ENCODE measurements at regions not wholly inside any gene's neighbourhood (a gene's known extent, or its start where the extent isn't known, plus 50 kb on each side); places are given as distances from the start of the nearest gene placed in this dataset.

GRCh38 chr3:67290438-67290837 lies 292.3 kb downstream of the KBTBD8 start:
- no peak for DNase-seq

GRCh38 chr3:67291287-67292252 lies 293.5 kb downstream of the KBTBD8 start:
- DNase-seq, result peak; percentile 16 to 52

DNA sequence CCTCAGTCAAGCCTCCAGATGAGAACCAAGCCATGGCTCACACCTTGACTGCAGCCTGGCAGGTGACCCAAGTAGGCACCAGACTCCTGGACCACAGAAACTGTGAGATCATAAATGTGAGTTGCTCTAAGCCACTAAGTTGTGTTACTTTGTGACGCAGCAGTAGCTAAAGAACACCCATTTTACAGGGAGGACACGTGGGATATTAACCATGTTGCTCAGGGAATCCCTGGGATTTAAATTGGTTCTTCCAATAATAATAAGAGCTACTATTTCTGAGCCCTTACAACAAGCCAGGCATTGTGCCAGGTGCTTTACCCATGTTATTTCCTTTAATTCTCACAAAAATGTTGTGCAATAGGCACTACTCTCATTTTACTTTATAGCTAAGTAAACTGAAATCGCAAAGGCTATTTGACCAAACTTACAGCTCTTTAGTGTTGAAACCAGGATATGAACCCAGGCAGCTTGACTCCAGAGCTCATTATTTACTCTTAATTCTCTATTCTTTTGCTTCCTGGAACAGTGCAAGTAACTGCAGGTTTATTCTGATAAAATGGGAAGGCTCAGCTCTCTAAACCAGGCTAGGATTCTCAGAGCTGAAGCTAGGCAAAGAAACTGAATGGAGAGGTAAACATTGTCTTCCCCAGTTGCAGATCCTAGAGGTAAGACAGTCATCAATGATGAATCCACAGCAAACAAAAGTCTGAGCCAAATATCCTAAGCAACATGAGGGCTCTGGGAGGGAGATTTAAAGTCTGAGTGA lies 294.4 kb downstream of the KBTBD8 start:
- peak in 1 of 2 experiments; percentile 48 for DNase-seq

- no peak for DNase-seq
Measured at GRCh38 chr3:67294341-67294740, 296.2 kb downstream of the KBTBD8 start.

DNA sequence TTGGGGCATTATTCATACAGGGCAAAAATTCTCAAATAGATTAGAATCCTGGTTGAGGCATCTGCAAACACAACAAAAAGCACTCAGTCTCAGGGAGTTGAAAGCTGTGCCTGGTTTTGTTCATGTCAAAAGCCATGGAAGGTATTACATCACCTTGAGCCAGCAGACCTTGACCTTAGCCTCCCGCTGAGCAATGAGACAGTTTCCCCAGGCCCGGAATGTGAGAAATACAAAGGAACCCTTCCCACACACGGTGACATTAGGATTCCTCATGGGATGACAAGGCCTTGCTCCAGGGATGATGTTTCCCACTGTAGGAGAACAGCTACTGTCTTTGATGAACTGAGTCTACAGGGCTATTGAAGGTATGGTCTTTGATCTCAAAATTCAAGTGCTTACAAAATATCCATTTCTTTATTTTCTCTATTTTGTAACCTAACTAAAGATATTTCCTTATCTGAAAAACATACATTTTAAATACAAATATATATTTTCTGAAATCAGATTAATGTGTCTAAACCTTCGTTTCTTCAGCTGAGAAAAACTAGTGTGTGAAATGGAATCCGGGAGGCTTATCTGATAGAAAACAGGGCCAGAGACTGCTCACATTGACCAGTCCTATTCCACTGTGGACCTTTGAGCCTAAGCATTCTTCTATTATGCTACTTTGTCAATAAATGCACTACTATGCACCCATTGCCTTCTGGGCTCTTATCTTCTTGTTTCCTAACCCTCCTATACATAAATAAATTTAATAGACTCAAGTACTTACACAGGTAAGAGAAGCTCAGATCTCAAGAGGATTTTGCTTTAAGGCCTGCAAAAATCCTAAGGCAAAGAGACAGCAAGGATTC lies 298.2 kb downstream of the KBTBD8 start:
- DNase-seq, result no peak

DNA sequence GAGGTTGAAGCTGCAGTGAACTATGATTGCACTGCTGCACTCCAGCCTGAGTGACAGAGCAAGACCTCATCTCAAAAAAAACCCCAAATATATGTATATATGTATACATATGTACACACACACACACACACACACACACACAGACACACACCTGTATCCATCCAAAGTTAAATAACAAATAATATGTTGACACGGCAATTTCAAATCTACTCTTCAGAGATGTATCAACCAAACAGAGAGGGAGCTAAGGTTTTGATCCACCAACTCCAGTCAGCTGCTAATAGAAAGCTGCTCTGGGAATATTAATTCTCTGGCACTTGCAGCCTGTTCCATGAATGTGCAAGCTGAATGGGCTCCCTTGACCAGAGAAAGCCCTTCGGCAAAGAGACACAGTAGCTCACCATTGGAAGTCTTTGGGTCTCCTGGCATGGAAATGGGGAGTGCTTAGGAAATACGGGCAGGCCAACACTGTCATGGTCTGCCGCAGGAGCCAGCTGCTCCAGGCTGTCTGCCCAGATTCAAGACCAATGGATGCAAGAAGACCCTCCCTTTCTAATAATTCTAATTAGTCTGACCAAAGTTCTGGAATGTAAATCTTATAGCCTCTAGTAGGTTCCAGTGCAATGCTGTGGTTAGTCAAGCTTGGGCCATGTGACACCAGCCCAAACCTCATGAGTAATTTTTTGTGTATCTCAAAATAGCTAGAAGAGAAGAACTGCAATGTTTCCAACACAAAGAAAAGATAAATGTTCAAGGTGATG lies 299.8 kb downstream of the KBTBD8 start:
- no peak for DNase-seq

DNA sequence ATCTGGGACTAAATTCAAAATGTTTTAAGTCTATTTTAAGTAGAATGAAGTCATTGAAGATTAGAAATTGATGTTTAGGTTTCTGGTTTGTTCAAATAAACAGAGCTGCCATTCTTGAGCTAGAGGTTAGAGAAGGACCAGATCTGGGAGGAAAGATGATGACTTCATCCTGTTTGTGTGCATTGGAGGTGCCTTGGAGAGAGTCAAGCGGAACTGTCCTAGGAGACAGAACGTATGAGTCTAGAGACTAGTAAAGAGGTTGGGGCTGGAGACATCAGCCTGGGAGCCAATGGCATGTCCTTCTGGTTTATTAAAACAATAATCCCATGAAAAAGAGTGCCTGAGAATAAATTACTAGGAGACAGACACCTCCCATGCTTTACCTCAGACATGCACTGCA lies 303.4 kb downstream of the KBTBD8 start:
- DNase-seq, result no peak

DNA sequence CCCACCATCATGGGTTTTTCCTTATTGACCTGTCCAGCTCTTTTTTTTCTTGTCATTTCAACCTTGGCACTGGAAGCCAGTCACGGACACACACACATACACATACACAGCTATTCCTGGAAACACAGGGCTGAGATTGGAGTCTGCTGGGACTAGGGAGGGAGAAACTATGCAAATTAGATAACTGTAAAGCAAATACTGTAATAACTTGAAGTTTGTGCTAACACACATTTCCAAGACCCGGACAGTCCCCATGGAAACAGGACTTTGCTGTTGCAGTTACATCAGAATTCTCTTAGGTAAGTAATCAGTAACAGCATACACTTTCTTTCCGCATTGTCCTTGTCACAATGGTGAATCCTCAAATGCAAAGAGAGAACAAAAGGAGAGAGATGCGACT lies 304.4 kb downstream of the KBTBD8 start:
- DNase-seq, result no peak

- DNase-seq, result no peak
Measured at GRCh38 chr3:67305160-67305559, 307.1 kb downstream of the KBTBD8 start.

- DNase-seq, result no peak
Measured at GRCh38 chr3:67305922-67306321, 307.8 kb downstream of the KBTBD8 start.

- DNase-seq, result no peak
Measured at GRCh38 chr3:67311440-67311839, 313.3 kb downstream of the KBTBD8 start.

DNA sequence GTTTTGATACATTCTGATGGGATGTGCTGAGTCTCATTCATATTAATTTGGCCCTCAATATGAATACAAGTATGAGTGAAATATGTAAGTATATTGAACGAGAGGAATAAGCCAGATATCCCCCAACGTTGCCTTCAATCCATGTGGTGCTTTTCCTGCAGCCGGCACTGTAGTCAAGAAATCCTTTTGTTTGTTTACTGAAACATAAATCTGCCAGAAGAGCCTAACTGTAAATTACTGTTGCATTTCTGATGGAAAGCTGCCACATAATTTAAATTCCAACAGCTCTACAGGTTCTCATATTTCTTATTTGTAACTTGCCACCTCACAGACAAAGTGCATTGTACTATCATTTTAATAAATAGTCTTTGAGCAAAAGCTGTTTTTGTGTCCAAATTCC lies 314.0 kb downstream of the KBTBD8 start:
- no peak for DNase-seq

- no peak for DNase-seq
Measured at GRCh38 chr3:67318162-67318561, 320.1 kb downstream of the KBTBD8 start.

DNA sequence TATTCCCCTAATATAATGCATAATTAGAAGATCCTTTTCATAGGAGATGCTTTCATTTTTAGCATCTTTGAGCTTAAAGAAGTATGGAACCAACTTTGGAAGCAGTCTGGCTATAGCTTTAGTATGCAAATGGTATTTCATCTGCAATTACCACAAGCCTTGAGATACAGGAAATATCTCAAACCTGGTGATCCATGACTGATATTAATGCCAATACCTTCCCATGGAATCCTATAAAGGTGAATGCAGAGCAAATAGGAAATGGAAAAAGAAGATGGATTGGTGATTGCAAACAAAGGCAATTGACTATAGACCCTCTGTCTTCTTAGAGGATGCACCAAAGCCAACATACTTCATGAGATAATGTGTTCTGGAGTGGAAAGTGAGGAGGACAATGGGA lies 326.4 kb downstream of the KBTBD8 start:
- no peak for DNase-seq
